HUES6 (cell line): ENCODE measurements at regions not wholly inside any gene's neighbourhood (a gene's known extent, or its start where the extent isn't known, plus 50 kb on each side); places are given as distances from the start of the nearest gene placed in this dataset.

Source experiments
- H3K27ac ChIP-seq: 2 replicates; pipeline ENCODE4 v1.7.0; 2013; ENCODE audit warnings: low read depth, mild to moderate bottlenecking, low read length, inconsistent platforms
- H3K27me3 ChIP-seq: 2 replicates; pipeline ENCODE4 v1.6.1; 2013; ENCODE audit warnings: low read length; ENCODE audit not compliant: control insufficient read depth, insufficient read depth
- H3K36me3 ChIP-seq: 2 replicates; pipeline ENCODE4 v1.6.1; 2013; ENCODE audit warnings: low read length; ENCODE audit not compliant: control insufficient read depth, insufficient read depth
- H3K4me1 ChIP-seq: 2 replicates; pipeline ENCODE4 v1.6.1; 2013; ENCODE audit warnings: low read length; ENCODE audit not compliant: control insufficient read depth, insufficient read depth
- H3K4me3 ChIP-seq: 2 replicates; pipeline ENCODE4 v1.5.1; 2013; ENCODE audit warnings: low read depth, low read length
- H3K9ac ChIP-seq: one replicate; pipeline ENCODE4 v1.6.1; 2013; ENCODE audit warnings: mild to moderate bottlenecking, low read length
- H3K9me3 ChIP-seq: 2 replicates; pipeline ENCODE4 v1.6.1; 2013; ENCODE audit warnings: low read depth, low read length; ENCODE audit not compliant: control insufficient read depth, insufficient read depth

DNA sequence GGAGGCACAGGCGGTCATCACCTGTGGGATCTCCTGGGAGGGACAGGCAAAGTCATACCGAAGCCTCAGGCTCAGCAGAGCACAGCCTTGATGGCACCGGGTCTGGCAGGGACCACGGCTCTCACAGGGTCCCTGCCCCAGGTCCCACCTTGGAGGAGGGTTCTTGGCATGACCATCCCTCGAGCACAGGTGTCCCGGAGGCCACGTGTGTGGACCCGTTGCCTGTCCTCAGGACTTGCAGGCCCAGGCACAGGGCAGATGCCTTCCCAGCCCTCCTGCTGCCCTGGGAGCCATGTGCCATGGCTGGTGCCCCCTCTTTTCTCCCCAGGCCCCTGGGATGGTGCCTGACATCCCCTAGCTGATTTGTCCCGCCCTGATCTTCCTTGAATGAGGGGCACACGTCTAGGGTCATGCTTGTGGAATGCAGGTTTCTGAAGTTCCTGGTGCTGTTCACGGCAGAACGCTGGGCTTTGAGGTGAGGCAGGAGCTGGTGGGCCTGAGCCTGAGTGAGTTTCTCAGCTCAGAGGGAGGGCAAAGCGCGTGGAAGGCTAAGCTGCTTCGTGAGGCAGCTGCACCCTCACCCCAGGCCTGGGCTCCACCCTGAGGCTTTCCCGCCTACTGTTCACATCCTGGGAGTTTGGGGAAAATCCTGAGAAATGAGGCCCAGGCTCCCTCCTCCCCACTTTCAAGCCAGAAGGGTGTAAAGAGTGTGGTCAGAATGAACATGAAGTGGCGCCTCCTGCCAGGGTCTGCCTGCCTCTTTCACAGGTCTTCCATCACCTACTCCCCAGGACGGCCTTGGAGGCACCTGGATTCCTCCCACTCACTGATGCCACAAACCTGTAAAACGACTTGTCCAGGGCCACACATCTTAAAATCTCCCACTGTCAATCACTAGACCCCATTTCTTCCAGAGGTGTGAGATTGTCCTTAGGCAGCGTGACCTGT, 325.8 kb upstream of the B3GAT1 start:
- Histone ChIP-seq H3K9me3 (no peaks in the 10 kb centered on the region), H3K27me3 (no peaks in the 10 kb centered on the region; the same call in 1 of the 2 replicates), H3K27ac (no peak overlapping the region), H3K36me3 (no peaks in the 10 kb centered on the region), H3K4me3 (no peak overlapping the region), H3K4me1 (no peaks in the 10 kb centered on the region), H3K9ac (no peak overlapping the region)

DNA sequence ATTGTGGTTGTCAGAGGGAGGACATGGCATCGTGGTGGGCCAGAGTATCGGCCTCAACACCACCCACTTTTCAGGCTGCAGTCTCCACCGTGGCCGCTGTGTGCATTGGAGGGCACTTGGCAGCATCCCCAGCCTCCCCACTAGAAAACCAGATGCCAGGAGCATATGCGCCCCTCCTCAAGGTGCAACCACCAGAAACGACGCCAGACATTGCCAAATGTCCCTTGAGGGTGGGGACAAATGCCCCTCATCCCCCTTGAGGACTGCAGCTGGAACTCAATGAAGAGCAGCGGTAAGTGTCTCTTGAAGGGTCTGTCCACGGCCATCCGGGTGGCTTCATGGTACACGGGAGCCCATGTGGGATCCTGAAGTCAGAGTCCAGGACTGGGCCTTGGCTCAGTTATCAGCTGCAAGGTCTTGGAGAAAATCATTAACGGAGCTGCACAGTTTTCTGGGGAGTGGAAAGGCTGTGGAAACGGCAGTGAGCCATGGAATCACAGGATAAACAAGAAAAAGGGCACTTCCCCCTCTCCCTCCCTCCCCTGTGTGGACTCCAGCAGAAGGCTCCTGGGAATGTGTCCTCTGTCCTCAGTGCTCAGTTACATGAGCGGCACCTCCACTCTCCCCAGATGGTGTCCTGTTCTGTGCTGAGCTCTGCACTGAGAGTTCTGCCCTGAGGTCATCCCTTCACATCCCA, 324.4 kb upstream of the B3GAT1 start:
- H3K27ac ChIP-seq: no peak overlapping the region
- H3K9ac ChIP-seq: no peak overlapping the region
- no peak overlapping the region for H3K4me3 ChIP-seq
- H3K36me3 ChIP-seq: no peaks in the 10 kb centered on the region
- no peaks in the 10 kb centered on the region for H3K9me3 ChIP-seq
- H3K4me1 ChIP-seq: peaks cover 9% of the 10 kb centered on the region
- no peaks in the 10 kb centered on the region; the same call in 1 of the 2 replicates for H3K27me3 ChIP-seq

DNA sequence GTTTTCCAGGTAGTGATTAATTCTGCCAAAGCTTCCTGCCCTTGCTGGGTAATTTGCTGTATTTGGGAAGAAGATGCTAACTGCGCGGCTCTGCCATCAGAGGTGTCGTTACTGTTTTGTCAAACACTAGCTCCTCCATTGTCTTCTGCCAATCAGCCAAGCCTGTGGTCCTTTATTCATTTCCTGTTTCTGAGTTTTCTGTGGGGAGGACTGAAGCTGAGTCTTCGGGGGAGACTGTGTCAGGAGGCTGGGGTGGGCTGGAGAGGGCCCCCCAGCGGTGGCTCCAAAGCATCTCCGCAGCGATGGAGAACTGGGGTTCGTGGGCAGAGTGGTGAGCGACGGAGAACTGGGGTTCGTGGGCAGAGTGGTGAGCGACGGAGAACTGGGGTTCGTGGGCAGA, 322.9 kb upstream of the B3GAT1 start:
- Histone ChIP-seq H3K9ac (no peak overlapping the region), H3K36me3 (no peaks in the 10 kb centered on the region), H3K27ac (no peak overlapping the region), H3K27me3 (no peaks in the 10 kb centered on the region; the same call in 1 of the 2 replicates), H3K4me1 (peaks cover 24% of the 10 kb centered on the region), H3K9me3 (no peaks in the 10 kb centered on the region), H3K4me3 (no peak overlapping the region)

DNA sequence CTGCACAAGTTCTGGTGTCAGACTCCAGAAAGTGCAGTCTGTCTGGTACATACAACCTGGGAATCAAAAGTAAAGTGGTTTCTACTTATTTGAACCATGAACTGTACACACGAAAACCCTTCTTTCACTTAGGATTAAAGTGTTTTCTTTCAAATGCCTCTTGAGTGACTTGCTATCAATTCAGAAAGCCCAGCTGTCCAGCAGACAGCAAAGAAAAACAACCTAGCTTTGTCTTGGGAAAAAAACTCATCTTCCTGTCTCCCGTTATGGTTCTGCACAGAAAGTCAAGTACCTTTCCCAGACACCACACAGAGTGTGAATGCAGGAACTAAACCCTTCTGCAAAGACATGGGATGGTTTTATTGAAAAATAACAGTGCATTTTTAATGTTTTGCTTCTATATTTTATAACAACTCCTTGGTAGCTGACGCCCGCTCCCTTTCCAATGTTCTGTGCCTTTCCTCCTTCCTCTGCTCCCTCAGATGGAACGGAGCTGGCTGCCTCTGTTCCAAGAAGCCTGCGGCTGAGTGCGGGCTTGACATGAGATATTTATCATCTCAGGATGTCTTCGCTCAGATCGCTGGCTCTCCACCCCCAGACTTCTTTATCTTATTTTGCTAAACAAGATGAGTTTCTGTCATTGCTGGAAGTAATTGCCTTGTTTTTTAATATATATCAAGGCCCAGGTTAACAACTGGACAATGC, 322.3 kb upstream of the B3GAT1 start:
- no peaks in the 10 kb centered on the region; the same call in 1 of the 2 replicates for H3K27me3 ChIP-seq

DNA sequence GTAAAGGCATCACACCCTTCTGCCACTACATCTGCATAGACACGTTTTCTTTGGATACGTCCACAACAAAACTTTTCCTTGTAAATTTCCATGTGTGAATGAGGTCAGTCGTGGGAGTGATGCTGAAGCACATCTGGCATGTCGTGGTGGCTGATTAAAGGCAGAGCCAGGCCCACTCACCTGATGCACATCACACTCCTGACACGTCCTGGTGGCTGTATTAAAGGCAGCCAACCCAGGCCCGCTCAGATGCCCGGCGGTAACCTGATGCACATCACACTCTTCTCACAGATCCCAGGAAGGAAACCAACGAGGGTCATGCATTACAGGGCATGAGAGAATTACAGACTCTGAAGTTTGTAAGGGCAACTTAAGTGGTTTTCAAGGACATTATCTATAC, 321.6 kb upstream of the B3GAT1 start:
- no peaks in the 10 kb centered on the region; the same call in 1 of the 2 replicates for H3K27me3 ChIP-seq
- H3K27ac ChIP-seq: no peak overlapping the region
- H3K36me3 ChIP-seq: no peaks in the 10 kb centered on the region
- H3K9ac ChIP-seq: no peak overlapping the region
- H3K4me1 ChIP-seq: peaks cover 24% of the 10 kb centered on the region
- H3K4me3 ChIP-seq: no peak overlapping the region
- no peaks in the 10 kb centered on the region for H3K9me3 ChIP-seq

More for the DNA sequence above, 322.3 kb upstream of the B3GAT1 start:
- no peaks in the 10 kb centered on the region for H3K36me3 ChIP-seq
- H3K9me3 ChIP-seq: no peaks in the 10 kb centered on the region
- no peak overlapping the region for H3K4me3 ChIP-seq
- H3K9ac ChIP-seq: no peak overlapping the region
- H3K27ac ChIP-seq: no peak overlapping the region
- peaks cover 24% of the 10 kb centered on the region for H3K4me1 ChIP-seq

DNA sequence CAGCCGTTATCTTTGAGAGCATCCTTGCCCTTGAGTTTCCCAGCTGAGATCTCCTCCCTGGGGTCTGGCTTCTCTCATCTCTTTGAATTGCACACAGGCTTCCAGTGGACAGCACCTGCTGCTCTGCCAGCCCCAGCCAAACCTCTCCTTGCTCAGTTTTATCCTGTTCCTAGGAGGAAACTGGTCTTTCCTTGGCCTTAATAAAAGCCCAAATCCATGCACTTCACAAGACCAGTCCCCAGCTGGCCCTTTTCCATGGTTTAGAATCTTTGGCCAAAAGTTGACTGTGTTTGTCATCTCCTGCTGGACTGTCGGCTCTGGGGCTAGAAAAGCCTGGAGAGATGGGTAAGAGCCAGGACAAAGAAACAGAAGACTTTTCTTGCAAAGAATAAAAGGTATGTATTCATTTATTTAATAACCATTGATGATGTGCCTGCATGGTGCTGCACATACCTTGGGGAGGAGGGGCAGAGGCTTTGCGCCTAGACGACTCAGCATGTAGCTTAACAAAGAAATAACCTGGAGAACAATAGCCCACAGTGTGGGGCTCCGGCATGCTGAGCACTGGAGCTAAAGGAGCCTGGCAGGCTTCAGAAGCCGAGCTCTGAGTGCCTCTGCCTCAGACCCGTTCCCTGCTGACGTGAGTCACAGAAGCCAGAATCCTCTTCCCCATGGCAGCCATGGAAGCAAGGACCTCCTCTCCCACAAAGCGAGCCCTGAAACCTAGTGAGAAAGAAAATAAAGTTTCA, 319.3 kb upstream of the B3GAT1 start:
- H3K9ac ChIP-seq: no peak overlapping the region
- no peak overlapping the region for H3K4me3 ChIP-seq
- H3K36me3 ChIP-seq: no peaks in the 10 kb centered on the region
- no peaks in the 10 kb centered on the region for H3K27me3 ChIP-seq
- no peaks in the 10 kb centered on the region for H3K9me3 ChIP-seq
- peaks cover 24% of the 10 kb centered on the region for H3K4me1 ChIP-seq
- H3K27ac ChIP-seq: no peak overlapping the region

DNA sequence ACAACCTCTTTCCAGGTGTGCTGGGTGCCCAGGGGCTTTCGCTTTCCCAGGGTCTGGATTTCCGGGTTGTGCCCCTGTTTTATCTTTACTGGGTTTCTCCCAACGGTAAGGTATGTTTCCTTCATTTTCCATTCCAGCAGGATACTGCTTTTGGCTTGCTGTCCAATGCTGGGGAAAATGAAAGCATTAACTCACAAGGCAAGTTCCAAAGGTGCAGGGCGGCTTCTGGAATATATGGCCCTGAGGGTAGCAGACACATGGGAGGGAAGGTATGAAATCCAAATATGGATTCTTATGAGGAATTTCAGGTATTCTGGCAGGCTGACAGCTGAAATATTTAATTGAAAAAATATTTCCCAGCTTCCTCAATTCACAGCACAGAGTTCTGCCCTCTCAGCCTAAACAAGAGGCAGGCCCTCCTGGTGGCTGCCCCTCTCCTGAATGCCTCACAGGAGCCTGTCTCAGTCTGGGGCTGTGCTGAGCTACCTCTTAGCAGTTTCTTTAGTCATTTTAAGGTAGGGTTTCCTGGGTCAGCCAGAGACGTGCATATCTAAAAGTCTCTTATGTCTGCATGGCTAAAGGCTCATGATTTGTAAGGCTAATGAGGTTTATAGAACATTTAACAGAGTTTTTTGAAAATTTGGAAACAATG, 318.6 kb upstream of the B3GAT1 start:
- Histone ChIP-seq H3K4me1 (peaks cover 24% of the 10 kb centered on the region), H3K36me3 (no peaks in the 10 kb centered on the region), H3K4me3 (no peak overlapping the region), H3K9me3 (no peaks in the 10 kb centered on the region), H3K27me3 (no peaks in the 10 kb centered on the region), H3K9ac (no peak overlapping the region), H3K27ac (no peak overlapping the region)

DNA sequence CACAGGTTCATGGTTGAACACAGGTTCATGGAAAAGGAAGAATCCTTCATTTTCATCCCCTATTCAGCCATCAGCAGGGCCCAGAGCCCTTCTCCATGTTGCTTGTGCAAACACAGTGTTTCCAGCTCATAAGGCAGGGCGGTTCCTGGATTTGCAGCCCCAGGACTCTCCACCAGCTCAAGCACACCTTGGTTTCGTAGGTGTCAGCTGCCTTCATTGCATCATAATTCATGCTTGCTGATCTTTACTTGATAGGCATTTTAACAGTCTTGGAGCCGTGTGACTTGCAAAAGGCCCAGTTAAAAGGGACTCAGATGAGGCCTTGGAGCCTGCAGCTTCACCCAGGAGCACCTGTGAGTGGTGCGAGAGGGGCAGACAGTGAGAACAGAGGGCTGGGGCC, 318.1 kb upstream of the B3GAT1 start:
- Histone ChIP-seq H3K27ac (no peak overlapping the region), H3K36me3 (no peaks in the 10 kb centered on the region), H3K9ac (no peak overlapping the region), H3K27me3 (no peaks in the 10 kb centered on the region), H3K9me3 (no peaks in the 10 kb centered on the region), H3K4me1 (peaks cover 24% of the 10 kb centered on the region), H3K4me3 (no peak overlapping the region)

DNA sequence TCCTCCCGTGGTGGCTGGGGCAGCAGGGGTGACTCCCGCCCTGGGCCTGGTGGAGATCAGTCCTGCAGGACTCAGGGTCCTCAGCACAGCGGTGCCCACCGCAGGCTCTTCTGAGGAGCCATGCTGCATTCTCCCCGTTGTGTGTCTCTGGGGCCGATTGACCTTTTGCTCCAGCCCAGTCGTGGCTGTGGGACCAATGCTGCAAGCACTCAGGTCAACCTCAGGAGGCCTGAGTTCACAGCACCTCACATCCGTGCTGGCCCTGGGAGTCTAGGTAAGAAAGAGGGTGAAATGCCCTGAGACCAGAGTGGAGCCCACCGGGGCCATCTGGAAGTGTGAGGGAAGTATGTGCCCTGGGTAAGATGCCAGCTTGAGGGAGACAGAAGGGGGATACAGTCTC, 316.1 kb upstream of the B3GAT1 start:
- Histone ChIP-seq H3K27me3 (no peaks in the 10 kb centered on the region), H3K4me3 (no peak overlapping the region), H3K4me1 (peaks cover 24% of the 10 kb centered on the region), H3K27ac (no peak overlapping the region), H3K9me3 (no peaks in the 10 kb centered on the region), H3K9ac (no peak overlapping the region), H3K36me3 (no peaks in the 10 kb centered on the region)

DNA sequence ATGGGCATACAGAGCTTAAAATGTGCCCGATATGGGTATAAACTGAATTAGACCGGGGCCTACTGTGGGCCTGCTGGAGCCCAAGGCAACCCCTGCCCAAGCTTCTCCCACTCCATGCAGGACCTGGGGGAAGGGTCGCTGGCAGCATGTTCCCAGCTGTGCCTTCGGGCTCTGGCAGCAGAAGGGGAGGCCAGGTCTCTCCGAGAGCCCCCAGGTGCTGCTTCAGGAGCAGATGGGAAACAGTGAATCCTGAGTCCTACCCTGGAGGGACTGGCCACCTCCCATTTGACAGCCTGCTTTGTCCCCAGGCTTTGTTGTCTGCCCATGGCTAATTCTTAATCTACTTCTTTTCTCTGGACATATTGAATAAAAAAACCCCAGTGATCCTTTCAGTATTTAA, 315.6 kb upstream of the B3GAT1 start:
- Histone ChIP-seq H3K9me3 (no peaks in the 10 kb centered on the region), H3K36me3 (no peaks in the 10 kb centered on the region), H3K9ac (no peak overlapping the region), H3K4me3 (no peak overlapping the region), H3K27me3 (no peaks in the 10 kb centered on the region), H3K4me1 (peaks cover 24% of the 10 kb centered on the region), H3K27ac (no peak overlapping the region)
